ENCODE measurements at regions not wholly inside any gene's neighbourhood (a gene's known extent, or its start where the extent isn't known, plus 50 kb on each side); places are given as distances from the start of the nearest gene placed in this dataset.

- peaks cover 16% of the 10 kb centered on the region for H3K4me1 Mint-ChIP-seq (ENCODE audit: low read depth, unreplicated experiment)
- intact Hi-C loops (cut with micrococcal nuclease; ENCODE audit: unreplicated experiment) = loop anchor here (10.0 kb wide), 2 partner anchors 106 to 514 kb away; no protein-coding TSS in a partner anchor
- POLR2A ChIA-PET = no interaction called here
Observed at GRCh38 chr21:27369234-27369633, 402.3 kb upstream of the ADAMTS5 start.

GRCh38 chr21:27366646-27367235, 399.9 kb upstream of the ADAMTS5 start:
- no peaks in the 10 kb centered on the region for H3K9me3 ChIP-seq
- Mint-ChIP-seq H3K27me3 (ENCODE audit: insufficient read depth, unreplicated experiment) (no peaks in the 10 kb centered on the region), H3K4me3 (ENCODE audit: unreplicated experiment) (no peak overlapping the region), H3K36me3 (ENCODE audit: insufficient read depth, unreplicated experiment) (no peaks in the 10 kb centered on the region), H3K27ac (ENCODE audit: unreplicated experiment) (no peak overlapping the region), H3K9me3 (ENCODE audit: unreplicated experiment) (no peaks in the 10 kb centered on the region), H3K4me1 (ENCODE audit: low read depth, unreplicated experiment) (peaks cover 2% of the 10 kb centered on the region)
- no peaks in the 10 kb centered on the region for H3K36me3 ChIP-seq (ENCODE audit: control insufficient read depth, insufficient read depth, low read length)
- intact Hi-C loops (cut with micrococcal nuclease; ENCODE audit: unreplicated experiment) = loop anchor here (10.0 kb wide), 2 partner anchors 108 to 512 kb away; no protein-coding TSS in a partner anchor
- BruUV-seq (replicated peaks) = no TSS peak
- no peak overlapping the region for H3K4me3 ChIP-seq (ENCODE audit: low read depth, low read length)
- no peak for DNase-seq
- CTCF ChIA-PET = interaction anchor here (0.6 kb wide), 1 partner anchor 106 kb away, joined by 3 read pairs; no protein-coding TSS in a partner anchor
- POLR2A ChIA-PET = no interaction called here
- peaks cover 17% of the 10 kb centered on the region for H3K4me1 ChIP-seq
- no peaks in the 10 kb centered on the region for H3K27me3 ChIP-seq (replicated peaks; ENCODE audit: control insufficient read depth, insufficient read depth, low read length)
- TF ChIP-seq CTCF (IDR thresholded peaks at IDR 0.05; ENCODE audit: insufficient read depth in 1 of 2, low read depth in 1 of 2, low read length in 1 of 2, severe bottlenecking in 1 of 2, unreplicated experiment in 1 of 2) = no peak

More at GRCh38 chr21:27369234-27369633, 402.3 kb upstream of the ADAMTS5 start:
- no peak for TF ChIP-seq CTCF (IDR thresholded peaks at IDR 0.05; ENCODE audit: insufficient read depth in 1 of 2, low read depth in 1 of 2, low read length in 1 of 2, severe bottlenecking in 1 of 2, unreplicated experiment in 1 of 2)
- no peaks in the 10 kb centered on the region for H3K27me3 Mint-ChIP-seq (ENCODE audit: insufficient read depth, unreplicated experiment)
- DNase-seq = no peak
- Histone ChIP-seq H3K36me3 (ENCODE audit: control insufficient read depth, insufficient read depth, low read length) (no peaks in the 10 kb centered on the region), H3K9me3 (no peaks in the 10 kb centered on the region), H3K27me3 (replicated peaks; ENCODE audit: control insufficient read depth, insufficient read depth, low read length) (no peaks in the 10 kb centered on the region), H3K4me1 (peaks cover 34% of the 10 kb centered on the region), H3K4me3 (ENCODE audit: low read depth, low read length) (no peak overlapping the region)
- BruUV-seq (replicated peaks) = no TSS peak
- CTCF ChIA-PET = no interaction called here
- no peak overlapping the region for H3K27ac Mint-ChIP-seq (ENCODE audit: unreplicated experiment)
- H3K36me3 Mint-ChIP-seq (ENCODE audit: insufficient read depth, unreplicated experiment) = no peaks in the 10 kb centered on the region
- H3K4me3 Mint-ChIP-seq (ENCODE audit: unreplicated experiment) = no peak overlapping the region
- no peaks in the 10 kb centered on the region for H3K9me3 Mint-ChIP-seq (ENCODE audit: unreplicated experiment)

- no TSS peak for BruUV-seq (replicated peaks)
- H3K9me3 Mint-ChIP-seq (ENCODE audit: unreplicated experiment) = no peaks in the 10 kb centered on the region
- H3K9me3 ChIP-seq = no peaks in the 10 kb centered on the region
- H3K27me3 ChIP-seq (replicated peaks; ENCODE audit: control insufficient read depth, insufficient read depth, low read length) = no peaks in the 10 kb centered on the region
- H3K4me3 Mint-ChIP-seq (ENCODE audit: unreplicated experiment) = no peak overlapping the region
- H3K36me3 ChIP-seq (ENCODE audit: control insufficient read depth, insufficient read depth, low read length) = no peaks in the 10 kb centered on the region
- H3K4me3 ChIP-seq (ENCODE audit: low read depth, low read length) = no peak overlapping the region
- no peak for DNase-seq
- no peaks in the 10 kb centered on the region for H3K4me1 Mint-ChIP-seq (ENCODE audit: low read depth, unreplicated experiment)
- intact Hi-C loops (cut with micrococcal nuclease; ENCODE audit: unreplicated experiment) = loop anchor here (10.0 kb wide), 2 partner anchors 109 to 511 kb away; no protein-coding TSS in a partner anchor
- ChIA-PET CTCF (no interaction called here), POLR2A (no interaction called here)
- no peaks in the 10 kb centered on the region for H3K27me3 Mint-ChIP-seq (ENCODE audit: insufficient read depth, unreplicated experiment)
- no peak for TF ChIP-seq CTCF (IDR thresholded peaks at IDR 0.05; ENCODE audit: insufficient read depth in 1 of 2, low read depth in 1 of 2, low read length in 1 of 2, severe bottlenecking in 1 of 2, unreplicated experiment in 1 of 2)
- peaks cover 12% of the 10 kb centered on the region; the same call in 1 of the 2 replicates for H3K4me1 ChIP-seq
- no peaks in the 10 kb centered on the region for H3K36me3 Mint-ChIP-seq (ENCODE audit: insufficient read depth, unreplicated experiment)
- no peak overlapping the region for H3K27ac Mint-ChIP-seq (ENCODE audit: unreplicated experiment)
Observed at GRCh38 chr21:27366036-27366435, 399.1 kb upstream of the ADAMTS5 start.

Data from Caco-2 (cell line).